HG03175 (cell line): ENCODE measurements at regions not wholly inside any gene's neighbourhood (a gene's known extent, or its start where the extent isn't known, plus 50 kb on each side); places are given as distances from the start of the nearest gene placed in this dataset.

Experiments
- ATAC-seq: cut with Tn5 transposase; IDR thresholded peaks from one replicate; pipeline ENCODE4 v1.9.1; 2021; ENCODE audit warnings: mild to moderate bottlenecking, moderate library complexity; ENCODE audit not compliant: unreplicated experiment

- ATAC-seq: no peak
Observed at GRCh38 chr15:70556779-70557178, 206.6 kb downstream of the UACA start.

GRCh38 chr15:70556151-70556741, 207.1 kb downstream of the UACA start:
- ATAC-seq: no peak

- ATAC-seq: no peak
Observed at GRCh38 chr15:70555713-70556112, 207.6 kb downstream of the UACA start.

GRCh38 chr15:70547846-70548487, 215.4 kb downstream of the UACA start:
- ATAC-seq: no peak

GRCh38 chr15:70545526-70545925, 217.8 kb downstream of the UACA start:
- ATAC-seq: no peak

GRCh38 chr15:70541511-70541910, 221.8 kb downstream of the UACA start:
- no peak for ATAC-seq

- no peak for ATAC-seq
Observed at GRCh38 chr15:70539912-70540530, 223.3 kb downstream of the UACA start.

GRCh38 chr15:70539409-70539808, 223.9 kb downstream of the UACA start:
- ATAC-seq: no peak

GRCh38 chr15:70538278-70538677, 225.1 kb downstream of the UACA start:
- no peak for ATAC-seq

- no peak for ATAC-seq
Observed at GRCh38 chr15:70535955-70536338, 227.4 kb downstream of the UACA start.

GRCh38 chr15:70535071-70535954, 228.0 kb downstream of the UACA start:
- no peak for ATAC-seq

- no peak for ATAC-seq
Observed at GRCh38 chr15:70533931-70534742, 229.2 kb downstream of the UACA start.

- no peak for ATAC-seq
Observed at GRCh38 chr15:70532531-70533186, 230.7 kb downstream of the UACA start.

- ATAC-seq: no peak
Observed at GRCh38 chr15:70531576-70531975, 231.8 kb downstream of the UACA start.

- ATAC-seq: no peak
Observed at GRCh38 chr15:70530906-70531305, 232.5 kb downstream of the UACA start.

- no peak for ATAC-seq
Observed at GRCh38 chr15:70530503-70530902, 232.9 kb downstream of the UACA start.

- ATAC-seq: no peak
Observed at GRCh38 chr15:70530017-70530499, 233.3 kb downstream of the UACA start.

- ATAC-seq: no peak
Observed at GRCh38 chr15:70528816-70529215, 234.5 kb downstream of the UACA start.

- ATAC-seq: peak; percentile 84
Observed at GRCh38 chr15:70528270-70528706, 235.1 kb downstream of the UACA start.

GRCh38 chr15:70526974-70527325, 236.4 kb downstream of the UACA start:
- ATAC-seq: no peak
